Fibroblast of peridontal ligament (primary cell): ENCODE measurements at regions not wholly inside any gene's neighbourhood (a gene's known extent, or its start where the extent isn't known, plus 50 kb on each side); places are given as distances from the start of the nearest gene placed in this dataset.
A peak's percentile ranks its signal among the peaks of the same experiment; 100 is the strongest.

Experiments
- DNase-seq: peaks from one replicate; pipeline ENCODE4 v3.0.0-alpha.2; 2010; ENCODE audit errors: extremely low read depth

- no peak for DNase-seq
These were observed 223.2 kb upstream of the IGFBP3 start for GRCh38 chr7:46143949-46144917.

- no peak for DNase-seq
These were observed 222.3 kb upstream of the IGFBP3 start for GRCh38 chr7:46143421-46143820.

GRCh38 chr7:46139079-46139478 is 218.0 kb upstream of the IGFBP3 start:
- DNase-seq = peak; percentile 61

- no peak for DNase-seq
These were observed 216.7 kb upstream of the IGFBP3 start for GRCh38 chr7:46137725-46138124.

GRCh38 chr7:46135557-46135956 is 214.5 kb upstream of the IGFBP3 start:
- no peak for DNase-seq

GRCh38 chr7:46134795-46135194 is 213.7 kb upstream of the IGFBP3 start:
- DNase-seq = no peak

- no peak for DNase-seq
These were observed 213.3 kb upstream of the IGFBP3 start for GRCh38 chr7:46134385-46134784.

GRCh38 chr7:46133751-46134150 is 212.7 kb upstream of the IGFBP3 start:
- no peak for DNase-seq

- peak; percentile 68 for DNase-seq
These were observed 212.0 kb upstream of the IGFBP3 start for GRCh38 chr7:46133072-46133471.

GRCh38 chr7:46131916-46132795 is 211.1 kb upstream of the IGFBP3 start:
- peak; percentile 12 for DNase-seq

GRCh38 chr7:46129831-46130230 is 208.8 kb upstream of the IGFBP3 start:
- DNase-seq = no peak

GRCh38 chr7:46127814-46128213 is 206.7 kb upstream of the IGFBP3 start:
- DNase-seq = no peak

- DNase-seq = no peak
These were observed 205.7 kb upstream of the IGFBP3 start for GRCh38 chr7:46126675-46127300.

GRCh38 chr7:46123756-46124343 is 202.8 kb upstream of the IGFBP3 start:
- no peak for DNase-seq

- DNase-seq = no peak
These were observed 194.3 kb upstream of the IGFBP3 start for GRCh38 chr7:46115410-46115809.

GRCh38 chr7:46109437-46109836 is 188.4 kb upstream of the IGFBP3 start:
- DNase-seq = no peak

GRCh38 chr7:46108272-46108671 is 187.2 kb upstream of the IGFBP3 start:
- DNase-seq = no peak

GRCh38 chr7:46107610-46108217 is 186.6 kb upstream of the IGFBP3 start:
- no peak for DNase-seq

- DNase-seq = peak; percentile 30
These were observed 179.4 kb upstream of the IGFBP3 start for GRCh38 chr7:46100521-46100920.

- peak; percentile 30 for DNase-seq
These were observed 178.0 kb upstream of the IGFBP3 start for GRCh38 chr7:46099076-46099475.

- peak; percentile 61 for DNase-seq
These were observed 170.0 kb upstream of the IGFBP3 start for GRCh38 chr7:46091071-46091470.
